AG04450 (cell line): ENCODE measurements at regions not wholly inside any gene's neighbourhood (a gene's known extent, or its start where the extent isn't known, plus 50 kb on each side); places are given as distances from the start of the nearest gene placed in this dataset.

Experiments used
- CTCF ChIA-PET: fragments of 300-600, 350-600 bp; formaldehyde crosslinking; extraction: SDS; loops from one replicate; lab custom pipeline; 2022; ENCODE audit warnings: antibody characterized with exemption, inconsistent platforms; lab: Charles Lee
- POLR2A ChIA-PET: fragments of 350-600 bp; formaldehyde crosslinking; extraction: SDS; loops from one replicate; lab custom pipeline; 2021; ENCODE audit warnings: antibody characterized with exemption, inconsistent platforms; lab: Yijun Ruan, JAX
- DNase-seq: peaks from one replicate; pipeline ENCODE4 v3.0.0-alpha.2; 2011; ENCODE audit warnings: low read depth, low spot score
- H3K27ac ChIP-seq: one replicate; pipeline ENCODE4 v1.5.1; 2012; ENCODE audit warnings: low read depth, low read length, control low read depth
- H3K27me3 ChIP-seq: one replicate; pipeline ENCODE4 v1.6.0; 2012; ENCODE audit warnings: low read length; ENCODE audit not compliant: control insufficient read depth, insufficient read depth
- H3K4me3 ChIP-seq: 2 replicates; pipeline ENCODE4 v1.5.1; 2011; ENCODE audit warnings: mild to moderate bottlenecking, low read depth, low read length, control low read depth
- H3K9me3 ChIP-seq: 2 replicates; pipeline ENCODE4 v1.5.1; 2012; ENCODE audit warnings: low read length; ENCODE audit not compliant: control insufficient read depth, insufficient read depth
- TF ChIP-seq, protein P1 (sequence below): IDR thresholded peaks from 2 replicates; pipeline ENCODE4 v1.5.1; 2011; ENCODE audit warnings: low read depth, low read length, control low read depth, inconsistent platforms

- no peak for DNase-seq
- H3K27ac ChIP-seq = no peak overlapping the region
Observed at GRCh38 chr2:207300817-207301216, 135.1 kb upstream of the KLF7 start.

DNA sequence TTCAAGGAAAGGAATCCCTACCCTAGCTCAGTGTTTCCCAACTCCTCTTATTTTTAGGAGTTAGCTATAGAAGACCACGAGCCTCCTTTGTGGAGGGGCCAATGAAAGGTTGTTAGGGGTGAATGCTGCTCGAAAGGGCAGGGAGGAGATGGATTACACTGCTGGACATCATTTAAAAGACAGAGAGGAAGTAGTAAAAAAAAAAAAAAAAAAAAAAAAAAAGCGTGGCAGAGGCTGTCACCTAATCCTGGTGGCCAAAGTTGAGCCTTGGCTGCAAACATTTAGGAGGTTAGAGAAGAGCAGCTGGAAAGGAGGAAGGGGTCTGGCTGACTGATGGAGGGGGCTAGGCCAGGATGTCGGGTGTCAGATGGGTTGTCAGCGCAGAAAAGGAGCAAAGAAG, 139.0 kb upstream of the KLF7 start:
- Histone ChIP-seq H3K27me3 (no peaks in the 10 kb centered on the region), H3K9me3 (no peaks in the 10 kb centered on the region), H3K4me3 (no peak overlapping the region), H3K27ac (no peak overlapping the region)
- no peak for DNase-seq
- TF ChIP-seq, protein P1, sequence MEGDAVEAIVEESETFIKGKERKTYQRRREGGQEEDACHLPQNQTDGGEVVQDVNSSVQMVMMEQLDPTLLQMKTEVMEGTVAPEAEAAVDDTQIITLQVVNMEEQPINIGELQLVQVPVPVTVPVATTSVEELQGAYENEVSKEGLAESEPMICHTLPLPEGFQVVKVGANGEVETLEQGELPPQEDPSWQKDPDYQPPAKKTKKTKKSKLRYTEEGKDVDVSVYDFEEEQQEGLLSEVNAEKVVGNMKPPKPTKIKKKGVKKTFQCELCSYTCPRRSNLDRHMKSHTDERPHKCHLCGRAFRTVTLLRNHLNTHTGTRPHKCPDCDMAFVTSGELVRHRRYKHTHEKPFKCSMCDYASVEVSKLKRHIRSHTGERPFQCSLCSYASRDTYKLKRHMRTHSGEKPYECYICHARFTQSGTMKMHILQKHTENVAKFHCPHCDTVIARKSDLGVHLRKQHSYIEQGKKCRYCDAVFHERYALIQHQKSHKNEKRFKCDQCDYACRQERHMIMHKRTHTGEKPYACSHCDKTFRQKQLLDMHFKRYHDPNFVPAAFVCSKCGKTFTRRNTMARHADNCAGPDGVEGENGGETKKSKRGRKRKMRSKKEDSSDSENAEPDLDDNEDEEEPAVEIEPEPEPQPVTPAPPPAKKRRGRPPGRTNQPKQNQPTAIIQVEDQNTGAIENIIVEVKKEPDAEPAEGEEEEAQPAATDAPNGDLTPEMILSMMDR = no peak
- ChIA-PET CTCF (interaction anchor here (0.7 kb wide), 2 partner anchors 10 to 241 kb away, joined by 6 to 9 read pairs; no protein-coding TSS in a partner anchor), POLR2A (no interaction called here)

More at GRCh38 chr2:207300817-207301216, 135.1 kb upstream of the KLF7 start:
- H3K4me3 ChIP-seq = no peak overlapping the region
- ChIA-PET CTCF (no interaction called here), POLR2A (no interaction called here)
- TF ChIP-seq, protein P1 = no peak
- H3K9me3 ChIP-seq = no peaks in the 10 kb centered on the region
- no peaks in the 10 kb centered on the region for H3K27me3 ChIP-seq

DNA sequence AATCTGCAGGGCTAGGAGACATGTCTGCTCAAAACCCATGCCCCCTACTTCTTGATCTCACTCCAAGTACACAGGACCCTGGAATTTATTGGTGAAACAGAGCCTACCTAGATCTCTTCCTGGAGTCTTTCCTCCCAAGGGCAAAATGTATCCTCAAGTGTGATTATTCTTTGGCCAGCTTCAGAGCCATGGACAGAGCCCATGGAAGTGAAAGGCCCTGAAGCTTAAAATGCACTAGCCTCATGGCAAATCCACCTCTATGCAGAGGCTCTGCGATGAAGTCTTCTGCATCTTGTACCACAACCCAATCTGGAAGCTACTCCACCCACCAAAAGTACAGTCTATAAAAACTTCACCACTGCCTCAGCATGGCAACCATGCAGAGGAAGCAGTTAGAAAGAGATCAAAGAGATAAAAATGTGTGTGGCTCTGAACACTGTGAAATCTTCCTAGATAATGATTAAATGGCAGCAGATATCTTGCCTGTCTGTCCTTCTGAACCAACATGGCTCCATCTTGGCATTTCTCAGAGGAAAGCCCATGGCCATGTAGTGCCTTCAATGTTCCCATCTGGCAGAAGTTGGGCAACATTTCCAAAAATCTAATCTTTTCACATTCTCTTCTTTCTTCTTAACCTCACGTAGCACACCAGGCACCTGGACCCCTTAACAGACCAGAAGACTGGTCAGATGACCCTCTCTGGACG, 142.9 kb upstream of the KLF7 start:
- Histone ChIP-seq H3K27me3 (no peaks in the 10 kb centered on the region), H3K9me3 (no peaks in the 10 kb centered on the region), H3K27ac (no peak overlapping the region), H3K4me3 (no peak overlapping the region)
- CTCF ChIA-PET = interaction anchor here (0.8 kb wide), 1 partner anchor 102 kb away, joined by 3 read pairs; no protein-coding TSS in a partner anchor
- no peak for DNase-seq
- POLR2A ChIA-PET = interaction anchor here (0.6 kb wide), 1 partner anchor 29 kb away, joined by 3 read pairs; no protein-coding TSS in a partner anchor
- TF ChIP-seq, protein P1 = no peak

DNA sequence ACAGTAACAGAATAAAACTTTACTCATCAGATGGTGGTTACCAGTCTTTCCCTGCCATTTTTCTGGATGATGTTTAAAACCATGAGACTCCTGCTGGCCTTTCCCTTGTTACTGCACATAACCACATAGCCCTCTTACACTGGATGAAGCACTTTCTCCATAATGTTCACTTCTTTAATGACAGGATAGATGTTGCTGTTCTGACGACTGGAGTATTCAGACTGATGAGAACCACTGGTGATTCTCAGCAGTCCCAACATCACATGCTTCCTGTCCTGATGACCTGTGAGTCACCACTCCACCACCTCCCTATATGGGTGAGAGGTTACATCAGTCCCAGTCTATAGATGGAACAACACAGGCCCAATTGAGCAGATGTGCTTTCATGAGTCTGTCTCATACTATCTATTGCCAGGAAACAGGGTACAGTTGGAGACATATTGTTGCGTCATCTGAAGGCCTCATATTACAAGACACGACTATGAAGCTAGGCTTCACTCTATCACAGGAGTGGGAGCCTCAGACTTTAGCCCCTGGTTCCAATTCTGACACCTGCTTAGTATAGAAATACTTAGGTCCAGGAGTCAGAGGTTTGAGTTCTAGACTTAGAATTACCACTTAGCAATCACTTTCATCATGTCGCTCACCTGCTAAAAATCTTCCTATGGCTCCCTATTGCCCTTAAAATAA, 145.7 kb upstream of the KLF7 start:
- H3K27me3 ChIP-seq = no peaks in the 10 kb centered on the region
- ChIA-PET POLR2A (interaction anchor here (0.6 to 2.1 kb wide), 7 partner anchors 53 to 145 kb away, joined by 3 to 7 read pairs (median 3); partner anchors contain the start of gene KLF7), CTCF (interaction anchor here (0.7 to 1.0 kb wide), 3 partner anchors 21 to 82 kb away, joined by 3 to 4 read pairs (median 3); no protein-coding TSS in a partner anchor)
- H3K27ac ChIP-seq = peak overlapping the region; percentile 78
- TF ChIP-seq, protein P1 = peak; percentile 59
- H3K9me3 ChIP-seq = no peaks in the 10 kb centered on the region
- DNase-seq = peak; percentile 93
- H3K4me3 ChIP-seq = no peak overlapping the region

- Histone ChIP-seq H3K27ac (peak overlapping the region; percentile 78), H3K9me3 (no peaks in the 10 kb centered on the region), H3K27me3 (no peaks in the 10 kb centered on the region), H3K4me3 (no peak overlapping the region)
- DNase-seq = no peak
- ChIA-PET CTCF (no interaction called here), POLR2A (interaction anchor here (0.6 to 2.1 kb wide), 3 partner anchors 53 to 146 kb away, joined by 3 to 6 read pairs (median 3); no protein-coding TSS in a partner anchor)
- TF ChIP-seq, protein P1 = no peak
Observed at GRCh38 chr2:207312006-207312356, 146.2 kb upstream of the KLF7 start.
